ENCODE measurements at regions not wholly inside any gene's neighbourhood (a gene's known extent, or its start where the extent isn't known, plus 50 kb on each side); places are given as distances from the start of the nearest gene placed in this dataset.
"Not testable (repeated sequence)": the region's sequence is repeated elsewhere in the genome, so short reads cannot be mapped to it uniquely, and the experiment has no call there.

DNA sequence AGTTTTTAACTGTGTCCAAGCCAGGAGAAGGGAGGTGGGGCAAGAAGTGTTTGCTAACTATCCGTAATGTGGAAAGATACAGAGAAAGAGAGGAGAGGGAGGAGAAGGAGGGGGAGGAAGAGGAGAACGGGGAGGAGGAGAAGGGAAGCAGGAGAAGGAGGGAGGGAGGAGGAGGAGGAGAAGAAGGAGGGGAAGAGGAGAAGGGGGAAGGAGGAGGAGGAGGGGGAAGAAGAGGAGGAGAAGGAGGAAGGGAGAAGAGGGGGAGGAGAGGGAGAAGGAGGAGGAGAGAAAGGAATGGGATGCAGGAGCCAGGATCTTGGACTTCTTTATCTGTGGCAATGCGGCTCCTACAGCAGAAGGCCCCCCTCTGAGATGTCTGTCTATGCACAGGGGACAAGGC lies 510.3 kb upstream of the CCDC196 start:
- DNase-seq = no peak

DNA sequence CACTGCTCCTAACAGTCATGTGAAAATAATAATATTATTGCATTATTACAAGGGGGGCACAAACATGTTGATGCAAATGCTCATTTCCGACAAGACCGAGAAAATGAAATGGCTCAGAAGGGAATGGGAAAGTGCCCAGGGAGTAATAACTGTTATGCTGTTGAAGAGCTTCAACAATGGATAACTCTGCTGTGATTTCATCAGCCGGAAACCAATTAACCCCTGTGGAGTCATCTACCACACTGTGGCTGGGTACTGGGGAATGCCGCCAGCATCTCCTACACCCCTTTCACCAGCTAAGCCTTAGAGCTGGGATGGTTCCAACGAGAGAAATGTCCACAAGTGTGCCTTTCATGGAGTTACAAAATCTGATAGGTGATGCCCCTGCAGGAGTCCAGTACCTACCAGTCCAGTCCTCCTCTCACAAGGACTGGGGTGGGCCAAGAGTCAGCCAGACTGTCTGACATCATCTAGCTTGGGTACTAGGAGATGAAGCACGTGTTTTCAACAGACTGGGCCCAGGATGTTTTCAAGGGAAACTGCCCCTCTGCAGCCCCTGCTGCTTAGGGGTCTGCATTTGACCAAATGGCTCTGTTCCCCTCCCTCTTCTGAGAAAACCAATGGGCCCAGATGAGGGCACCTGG lies 509.3 kb upstream of the CCDC196 start:
- DNase-seq = no peak

DNA sequence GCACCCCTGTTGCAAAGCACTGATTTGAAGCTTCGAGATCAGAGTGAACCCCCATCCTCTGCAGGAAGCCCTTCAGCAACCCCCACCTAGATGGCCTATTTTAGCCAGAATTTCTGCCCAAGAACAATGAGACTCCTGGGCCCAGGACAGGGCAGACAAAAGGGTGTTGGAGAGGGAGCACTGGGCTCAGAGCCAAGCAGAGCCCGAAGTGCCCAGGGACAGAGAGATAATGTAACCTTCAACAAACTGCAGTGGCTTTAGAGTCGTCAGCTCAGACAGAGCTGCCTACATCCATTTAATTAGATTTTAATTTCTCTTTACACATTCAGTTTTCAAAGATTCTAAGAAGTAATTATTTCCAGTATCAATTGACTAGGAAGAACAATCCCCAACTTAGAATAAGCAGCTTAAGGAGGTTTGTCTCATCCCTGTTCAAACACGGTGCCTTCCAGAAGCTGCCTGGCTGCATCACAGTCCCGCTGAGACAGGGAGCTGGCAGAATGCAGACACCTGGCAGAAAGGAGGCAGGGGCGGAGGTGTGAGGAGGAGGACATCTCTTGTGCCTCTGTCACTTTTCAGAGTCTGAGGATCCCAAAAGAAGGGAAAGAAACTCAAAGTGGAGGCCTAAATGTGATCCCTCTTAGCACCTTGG lies 504.9 kb upstream of the CCDC196 start:
- DNase-seq = no peak

DNA sequence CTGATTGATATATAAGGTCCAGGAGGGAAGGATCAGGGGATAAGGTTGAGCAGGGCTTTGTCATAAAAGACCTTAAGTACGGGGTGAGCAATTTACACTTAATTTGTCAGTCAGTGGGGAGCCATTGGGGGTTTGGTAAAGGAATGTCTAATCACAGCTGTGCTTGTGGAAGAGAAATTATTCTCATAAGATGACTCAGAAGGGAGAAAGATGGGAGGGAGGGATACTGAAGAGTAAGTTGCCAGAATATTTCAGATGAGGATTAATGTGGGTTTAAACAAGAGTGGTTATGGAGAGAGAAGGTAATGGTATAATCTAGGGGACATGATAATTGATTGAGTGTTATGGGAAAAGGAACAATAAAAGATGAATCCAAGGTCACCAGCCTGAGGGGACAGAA lies 500.1 kb upstream of the CCDC196 start:
- no peak for DNase-seq

DNA sequence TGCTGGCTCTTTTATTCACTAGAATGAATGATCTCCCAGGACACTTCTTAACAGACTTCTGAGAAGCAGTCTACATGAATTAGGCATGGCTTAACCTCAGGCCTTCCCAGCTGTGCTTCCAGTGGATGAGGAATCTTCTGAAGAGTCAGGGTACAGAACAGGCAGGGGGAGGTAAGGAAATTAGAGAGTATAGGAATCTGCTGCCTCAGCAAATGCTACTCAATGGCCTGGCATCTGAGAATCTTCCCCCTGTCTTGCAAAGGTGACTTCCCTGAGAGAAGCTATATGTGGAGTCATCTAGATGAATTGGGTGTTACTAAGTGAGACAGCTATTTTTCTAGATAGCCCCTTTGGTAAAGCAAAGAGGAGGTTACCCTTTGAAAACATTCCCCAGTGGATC lies 496.2 kb upstream of the CCDC196 start:
- no peak for DNase-seq

DNA sequence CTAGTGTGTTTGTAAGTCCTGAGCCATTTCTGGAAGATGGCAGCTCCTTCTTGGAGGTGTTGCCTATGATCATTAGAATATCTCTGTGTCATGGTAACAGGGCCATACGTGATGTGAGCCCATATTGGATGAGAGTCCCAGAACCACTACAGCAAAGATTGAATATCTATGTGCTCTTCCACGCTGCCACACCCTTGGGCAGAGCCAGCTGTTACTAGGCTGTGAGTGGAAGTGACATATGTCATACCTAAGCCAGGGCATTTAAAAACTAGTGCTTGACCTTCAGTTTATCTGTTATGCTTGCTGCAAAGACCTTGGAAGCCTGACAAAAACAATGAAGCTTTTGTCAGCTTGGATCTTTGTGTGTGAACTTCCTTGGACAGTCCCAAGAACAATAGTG lies 495.1 kb upstream of the CCDC196 start:
- no peak for DNase-seq

DNA sequence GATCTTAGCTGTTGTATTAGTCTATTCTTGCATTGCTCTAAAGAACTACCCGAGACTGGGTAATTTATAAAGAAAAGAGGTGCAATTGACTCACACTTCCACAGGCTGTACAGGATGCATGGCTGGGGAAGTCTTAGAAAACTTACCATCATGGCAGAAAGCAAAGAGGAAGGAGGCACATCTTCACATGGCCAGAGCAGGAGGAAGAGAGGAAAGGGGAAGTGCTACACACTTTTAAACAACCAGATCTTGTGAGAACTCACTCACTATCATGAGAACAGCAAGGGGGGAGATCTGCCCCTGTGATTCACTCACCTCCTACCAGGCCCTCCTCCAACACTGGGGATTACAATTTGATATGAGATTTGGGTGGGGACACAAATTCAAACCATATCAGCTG lies 494.2 kb upstream of the CCDC196 start:
- DNase-seq = not testable (repeated sequence)

DNA sequence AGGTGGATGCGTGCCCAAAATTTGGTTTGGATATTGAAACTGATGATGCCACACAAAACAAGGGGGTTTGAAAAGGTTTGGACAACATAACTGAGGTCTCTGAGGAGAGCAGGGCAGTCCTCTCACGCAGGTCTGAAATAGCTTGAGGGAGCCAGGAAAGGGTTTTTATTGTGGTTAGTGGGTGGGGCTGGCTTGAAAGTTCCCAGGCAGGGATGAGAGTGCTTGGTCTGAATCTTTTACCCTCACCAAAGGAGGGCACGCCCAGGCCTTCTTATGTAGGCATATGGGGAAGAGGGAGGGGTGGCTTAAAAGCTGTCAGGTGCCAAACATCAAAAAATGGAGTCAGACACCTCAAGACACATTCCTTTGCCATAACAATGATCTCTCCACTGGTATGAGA lies 493.1 kb upstream of the CCDC196 start:
- DNase-seq = no peak

DNA sequence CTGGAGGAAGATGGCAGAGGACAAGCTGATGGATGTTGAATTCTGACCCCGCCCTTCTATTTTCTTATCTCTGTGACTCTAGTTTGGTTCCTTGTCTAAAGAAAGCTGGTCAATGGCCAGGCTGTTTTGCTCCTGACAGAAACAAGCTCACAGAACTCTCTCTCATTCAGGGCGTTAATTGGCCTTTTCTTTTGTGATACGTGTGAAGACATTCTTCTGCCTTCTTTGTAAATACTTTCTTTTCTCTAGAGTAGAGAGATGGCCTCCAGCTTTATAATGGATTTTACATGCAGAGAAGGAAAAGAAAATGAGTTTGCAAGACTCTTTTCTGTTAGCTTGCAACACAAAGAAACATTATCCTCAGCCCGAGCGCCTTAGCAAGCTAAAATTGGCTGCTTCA lies 492.2 kb upstream of the CCDC196 start:
- DNase-seq = no peak

DNA sequence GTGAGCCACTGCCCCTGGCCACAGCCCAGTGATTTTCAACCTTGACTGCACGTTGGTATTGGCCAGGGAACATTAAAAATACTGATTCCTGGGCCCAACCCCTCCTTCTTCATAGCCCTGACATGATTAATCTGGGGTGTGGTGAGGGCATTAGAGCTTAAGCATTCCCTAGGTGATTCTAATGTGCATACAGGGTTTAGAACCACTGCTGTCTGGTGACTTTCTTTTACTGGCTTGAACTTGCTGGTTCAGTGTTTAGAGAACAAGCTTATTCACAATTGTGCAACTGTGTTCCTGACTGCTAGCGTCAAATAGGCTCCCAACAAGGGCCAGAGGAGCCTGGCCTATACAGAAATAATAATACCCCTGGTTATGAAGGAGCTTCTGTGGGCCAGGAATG lies 488.8 kb upstream of the CCDC196 start:
- no peak for DNase-seq

DNA sequence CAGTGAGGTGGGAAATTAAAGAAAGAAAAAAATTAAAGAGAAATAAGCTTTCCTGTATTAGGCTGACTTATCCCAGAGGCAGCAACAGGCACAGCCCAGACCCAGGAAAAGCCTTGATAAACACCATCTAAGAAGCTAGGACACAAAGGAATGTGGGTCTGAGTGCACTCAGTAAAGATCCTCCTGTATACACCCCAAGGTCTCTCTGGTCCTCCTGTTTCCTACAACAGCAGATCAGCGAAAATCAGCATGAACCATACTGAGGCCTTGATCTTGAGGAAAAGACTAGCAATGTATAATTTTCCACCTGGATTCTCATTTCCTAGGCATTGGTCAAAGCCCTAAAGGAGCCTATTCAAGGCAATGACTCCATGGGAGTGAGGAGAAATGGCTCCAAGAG lies 486.3 kb upstream of the CCDC196 start:
- no peak for DNase-seq

DNA sequence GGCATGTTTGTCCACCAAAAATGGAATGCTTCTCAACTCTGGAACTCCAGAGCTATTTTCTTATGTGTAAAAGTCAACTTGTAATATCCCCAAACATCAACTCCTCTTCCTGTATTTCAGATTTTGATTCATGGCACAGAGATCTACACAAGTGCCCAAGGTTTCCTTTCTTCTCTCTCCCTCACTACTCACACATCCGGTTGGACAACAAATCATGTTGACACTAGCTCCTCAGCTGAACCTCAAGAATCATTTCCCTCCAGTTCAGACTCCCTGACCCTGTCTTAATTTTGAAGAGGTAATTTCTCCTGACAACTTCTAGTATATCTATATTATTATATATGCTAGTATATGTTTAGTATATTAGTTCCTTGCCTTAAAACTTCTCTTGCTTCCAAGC lies 485.4 kb upstream of the CCDC196 start:
- no peak for DNase-seq

DNA sequence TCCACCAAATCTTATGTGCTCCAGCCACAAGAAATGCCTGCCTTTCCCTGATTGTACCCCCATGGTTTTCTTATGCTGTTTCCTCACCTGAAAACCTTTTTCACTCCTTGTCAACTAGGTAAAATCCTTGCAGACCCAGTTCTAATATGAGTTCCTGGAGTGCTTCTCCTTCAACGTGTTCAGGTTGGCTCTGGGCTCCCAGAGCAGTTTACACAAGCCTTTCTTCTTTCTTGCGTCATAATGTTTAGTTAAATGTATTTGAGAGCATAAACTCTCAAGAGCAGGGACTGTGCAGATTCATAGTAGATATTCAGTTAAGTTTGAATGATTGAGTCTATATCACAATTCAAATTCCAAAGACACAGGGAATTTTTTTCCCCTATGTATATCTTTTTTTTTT lies 484.8 kb upstream of the CCDC196 start:
- no peak for DNase-seq

DNA sequence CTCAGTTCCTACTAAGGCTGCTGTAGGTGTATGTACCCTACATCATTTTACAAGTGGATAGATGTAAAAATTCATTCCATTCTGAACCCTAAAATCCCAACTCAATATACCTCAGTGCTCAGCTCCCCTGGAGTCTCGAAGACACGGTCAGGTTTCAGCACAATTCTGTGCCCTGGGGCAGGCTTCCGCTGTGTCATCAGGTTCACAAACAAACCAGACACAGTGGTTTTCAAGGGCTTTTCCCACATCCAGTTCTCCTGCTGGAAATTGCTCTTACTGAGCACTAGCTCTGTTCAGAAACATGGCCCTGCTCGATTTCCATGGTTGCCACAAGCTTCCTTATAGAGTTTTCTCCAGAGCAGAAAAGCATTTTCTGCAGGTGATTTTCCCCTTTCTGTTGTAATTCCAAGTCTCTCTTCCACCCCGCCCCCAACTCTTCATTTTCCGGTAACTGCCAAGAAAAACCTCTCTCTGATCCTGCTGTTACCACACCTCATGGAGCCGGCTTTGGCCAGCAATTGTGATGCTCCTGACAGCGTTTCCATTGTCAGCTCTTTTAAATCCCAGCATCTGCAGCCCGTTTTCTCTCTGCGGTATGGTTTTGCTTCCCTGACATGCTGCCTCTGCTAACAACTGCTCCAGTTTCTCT lies 483.0 kb upstream of the CCDC196 start:
- DNase-seq = no peak

DNA sequence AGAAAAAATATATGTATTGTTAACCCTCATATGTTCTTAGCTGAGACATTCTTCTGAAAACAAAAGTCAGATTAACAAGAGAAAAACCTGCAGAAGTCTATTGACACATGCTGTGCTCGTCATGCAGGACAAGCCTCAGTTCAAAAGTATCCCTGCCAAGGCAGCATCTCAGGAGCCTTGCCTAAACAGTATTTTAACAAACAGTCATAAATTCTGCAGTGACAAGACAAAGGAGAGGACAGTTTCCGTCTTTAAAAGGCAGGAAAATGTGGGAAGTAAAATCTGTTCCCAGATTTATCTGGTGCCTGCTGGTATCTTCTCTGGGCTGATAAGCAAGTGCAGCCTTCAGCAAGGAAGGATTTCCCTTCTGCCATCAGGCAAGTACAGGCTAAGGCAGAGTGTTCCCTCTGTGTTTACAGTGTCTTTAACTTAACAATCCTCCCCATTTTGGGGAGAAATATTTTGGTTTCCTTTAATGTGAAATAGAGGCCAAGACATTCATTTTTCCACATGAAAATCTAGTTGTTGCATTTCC lies 480.2 kb upstream of the CCDC196 start:
- no peak for DNase-seq

DNA sequence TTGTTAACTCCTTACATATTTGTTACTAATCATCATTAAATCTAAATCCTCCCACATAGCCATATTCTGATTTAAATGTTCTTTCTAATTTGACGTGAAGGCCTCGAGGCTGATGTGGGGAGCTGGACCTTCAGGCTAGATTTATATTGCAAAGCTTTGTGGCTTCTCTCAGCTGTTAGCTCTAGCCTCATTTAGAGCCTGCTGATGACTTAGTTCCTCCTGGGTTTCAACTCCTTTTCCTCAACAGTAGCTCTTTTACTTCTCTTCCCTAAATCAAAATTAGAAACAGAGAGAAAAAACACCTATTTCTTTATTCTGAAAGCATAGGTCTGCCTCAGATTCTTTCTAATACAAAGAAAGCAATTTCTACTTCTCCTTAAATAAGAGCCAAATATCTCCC lies 477.5 kb upstream of the CCDC196 start:
- no peak for DNase-seq

DNA sequence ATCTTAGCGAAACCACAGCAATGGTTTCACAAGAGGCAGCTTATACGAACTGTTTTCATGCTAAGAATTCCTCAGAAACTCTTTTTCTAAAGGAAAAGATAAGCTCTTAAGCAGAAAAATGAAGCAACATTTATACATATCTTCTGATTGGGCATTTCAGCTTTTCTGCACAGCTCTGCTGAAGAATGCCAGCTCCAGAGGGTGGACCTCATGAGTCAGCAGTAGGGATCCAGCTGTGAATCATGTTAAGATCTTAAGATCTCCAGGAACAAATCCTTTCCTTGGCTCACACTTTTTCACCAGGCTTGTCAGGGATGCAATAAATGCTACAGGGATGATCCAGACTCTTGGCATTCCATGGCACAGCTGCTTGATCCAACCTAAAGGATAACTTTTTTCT lies 477.1 kb upstream of the CCDC196 start:
- no peak for DNase-seq

DNA sequence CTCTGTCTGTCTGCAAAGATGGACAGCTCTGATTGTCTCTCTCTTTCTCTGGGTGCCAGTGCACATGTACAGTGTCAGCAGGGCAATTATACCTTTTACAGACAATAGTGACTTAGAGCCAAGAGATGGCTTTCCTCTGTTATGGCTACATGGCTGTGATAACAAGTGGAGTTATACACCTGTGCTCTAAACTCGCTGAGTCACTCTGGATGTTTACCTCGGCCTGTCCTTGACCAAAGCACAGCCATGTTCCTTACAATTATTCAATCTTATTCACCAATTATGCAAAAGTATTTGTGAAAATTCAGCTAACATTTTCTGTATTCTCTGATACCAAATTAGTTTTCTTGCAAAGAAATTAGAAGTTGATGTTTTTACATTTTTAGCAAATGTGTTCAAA lies 475.5 kb upstream of the CCDC196 start:
- DNase-seq = no peak

DNA sequence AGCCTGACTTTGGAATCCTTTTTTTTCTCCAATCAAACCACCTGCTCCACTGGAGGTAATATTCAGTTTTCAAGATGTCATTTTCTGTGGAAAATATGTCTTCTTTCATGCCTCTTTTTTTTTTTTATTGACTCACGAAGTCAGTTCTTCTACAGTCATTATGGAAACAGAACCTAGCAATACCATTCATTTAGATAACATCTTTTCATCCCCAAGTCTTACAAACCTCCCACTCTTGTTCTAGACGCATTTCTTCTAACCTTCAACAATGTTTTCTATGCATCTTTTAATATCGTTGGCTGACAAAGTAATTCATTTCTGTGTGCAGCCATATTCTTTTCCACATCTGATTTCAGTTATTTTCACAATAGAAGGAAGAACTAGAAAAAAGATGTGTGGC lies 474.3 kb upstream of the CCDC196 start:
- no peak for DNase-seq

DNA sequence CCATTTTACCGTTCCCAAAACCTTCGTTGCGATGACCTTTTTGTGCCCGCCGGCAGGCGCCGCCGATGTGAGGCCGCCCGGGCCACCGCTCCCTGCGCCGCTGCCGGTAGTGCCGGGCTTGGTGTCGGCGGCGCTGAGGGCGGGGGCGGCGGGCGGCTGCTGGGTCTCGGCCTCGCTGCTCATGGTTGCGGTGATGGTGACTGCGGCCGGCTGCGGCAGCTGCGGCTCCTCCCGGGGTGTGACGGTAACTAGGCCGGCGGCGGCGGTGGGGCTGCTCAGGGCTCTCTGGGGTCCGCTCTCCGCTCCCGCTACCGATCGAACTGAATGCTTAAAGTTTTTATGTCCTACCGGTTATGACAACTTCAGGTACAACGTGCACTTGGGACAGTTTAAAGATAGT lies 472.6 kb upstream of the CCDC196 start:
- not testable (repeated sequence) for DNase-seq

DNA sequence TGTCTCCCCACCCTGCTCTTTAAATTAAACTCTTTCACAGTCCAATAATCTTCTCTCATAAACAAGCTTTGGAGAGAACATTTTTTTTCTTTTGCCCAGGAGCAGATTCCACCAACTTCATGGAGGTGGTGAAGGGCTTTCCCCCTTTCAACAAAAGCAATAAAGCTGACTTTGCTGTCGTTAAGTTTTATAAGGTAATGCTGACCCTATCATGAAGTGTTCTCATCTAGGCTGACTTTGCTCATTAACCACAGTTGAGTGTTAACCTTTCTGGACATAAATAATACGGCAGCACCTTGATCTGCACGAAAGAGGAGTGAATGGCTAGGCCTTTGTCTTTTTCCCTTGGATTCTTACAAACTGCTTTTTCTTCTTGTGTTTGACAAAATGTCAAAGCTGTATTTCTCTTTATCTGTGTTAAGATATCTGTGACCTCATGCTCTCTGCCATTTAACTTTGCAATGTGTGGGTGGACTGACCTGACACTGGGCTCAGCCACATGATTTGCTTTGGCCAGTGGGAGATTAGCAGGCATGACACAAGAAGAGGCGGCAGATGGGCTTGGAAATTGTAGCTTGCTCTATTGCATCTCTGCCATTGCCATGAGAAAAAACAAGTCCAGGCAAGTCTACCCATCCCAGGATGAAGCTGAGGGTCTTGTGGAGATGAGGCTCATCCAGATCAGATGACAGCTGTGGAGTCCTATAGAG lies 470.9 kb upstream of the CCDC196 start:
- no peak for DNase-seq

DNA sequence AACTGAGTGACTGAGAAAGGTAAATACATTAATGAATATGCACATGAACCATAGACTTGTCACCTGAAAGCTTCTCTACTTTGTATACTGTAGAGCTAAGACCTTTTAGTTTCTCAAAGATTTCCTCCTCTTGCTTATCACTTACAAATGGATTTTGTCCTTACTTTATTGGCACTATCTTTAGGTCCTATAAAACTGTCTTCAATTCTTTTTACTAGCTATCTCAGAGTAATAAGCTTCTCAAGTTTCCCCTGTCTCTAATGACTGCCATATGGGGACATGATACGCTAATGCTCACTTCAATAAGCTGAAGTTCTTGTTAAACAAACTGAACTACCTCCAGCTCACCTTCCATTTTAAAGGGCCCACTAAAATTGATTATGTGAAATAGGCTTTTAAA lies 468.2 kb upstream of the CCDC196 start:
- no peak for DNase-seq

DNA sequence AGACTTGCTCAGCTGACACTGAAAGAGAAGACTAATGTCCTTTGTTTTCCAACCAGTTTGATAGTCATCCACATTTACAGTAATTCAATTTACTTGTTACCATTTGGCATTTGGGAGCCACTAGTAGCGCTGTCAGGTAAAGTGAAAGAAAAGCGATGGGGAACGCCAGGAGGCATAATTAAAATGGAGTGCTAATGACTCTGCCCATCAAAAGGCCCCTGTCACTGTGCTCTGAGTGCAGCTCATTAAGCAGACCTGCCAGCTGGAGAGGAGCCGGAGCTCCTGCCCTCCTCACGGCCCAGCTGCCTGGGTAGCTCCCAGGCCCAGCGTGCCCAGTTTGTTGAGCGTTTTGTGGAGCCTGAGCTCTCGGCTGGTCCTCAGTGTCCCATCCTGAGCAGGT lies 463.6 kb upstream of the CCDC196 start:
- no peak for DNase-seq

DNA sequence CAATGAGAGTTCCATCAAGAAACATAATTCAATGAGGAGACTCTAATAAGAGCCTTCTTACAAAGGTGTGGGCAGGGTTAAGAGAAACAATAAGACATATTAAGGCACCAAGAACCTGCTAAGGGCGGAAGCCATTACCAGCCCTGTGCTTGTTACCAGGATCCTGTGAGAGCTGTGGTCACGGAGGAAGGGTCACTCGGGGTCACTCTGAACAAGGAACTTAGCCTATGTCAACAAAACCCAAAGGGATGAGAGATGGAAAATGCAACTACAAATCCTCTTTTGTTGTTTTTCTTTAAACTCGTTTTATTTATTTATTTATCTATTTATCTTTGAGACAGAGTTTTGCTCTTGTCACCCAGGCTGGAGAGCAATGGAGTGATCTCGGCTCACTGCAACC lies 460.4 kb upstream of the CCDC196 start:
- DNase-seq = no peak
